HFFc6 (cell line): ENCODE measurements at regions not wholly inside any gene's neighbourhood (a gene's known extent, or its start where the extent isn't known, plus 50 kb on each side); places are given as distances from the start of the nearest gene placed in this dataset.

Source experiments
- DNase-seq: peaks from one replicate; pipeline ENCODE4 v3.0.0-alpha.2; 2018
- H3K27ac Mint-ChIP-seq: 2 replicates; pipeline ENCODE4 v1.8.0; 2020; ENCODE audit warnings: mild to moderate bottlenecking, mixed read lengths
- H3K27me3 Mint-ChIP-seq: 2 replicates; pipeline ENCODE4 v1.8.0; 2021; ENCODE audit warnings: mild to moderate bottlenecking, moderate library complexity, mixed read lengths; ENCODE audit not compliant: insufficient read depth
- H3K36me3 Mint-ChIP-seq: 2 replicates; pipeline ENCODE4 v1.8.0; 2021; ENCODE audit warnings: low read depth, mixed read lengths
- H3K4me1 Mint-ChIP-seq: 2 replicates; pipeline ENCODE4 v1.8.0; 2020; ENCODE audit warnings: low read depth, mixed read lengths
- H3K4me3 Mint-ChIP-seq: 2 replicates; pipeline ENCODE4 v1.8.0; 2020; ENCODE audit warnings: mild to moderate bottlenecking, moderate library complexity, mixed read lengths
- H3K9me3 Mint-ChIP-seq: 2 replicates; pipeline ENCODE4 v1.8.0; 2020; ENCODE audit warnings: mild to moderate bottlenecking, mixed read lengths
- CTCF ChIP-seq: fragments of 200-600 bp; sonication (generic); IDR thresholded peaks from 2 replicates; pipeline ENCODE4 v1.5.0; 2021; ENCODE audit warnings: antibody characterized with exemption, mild to moderate bottlenecking

DNA sequence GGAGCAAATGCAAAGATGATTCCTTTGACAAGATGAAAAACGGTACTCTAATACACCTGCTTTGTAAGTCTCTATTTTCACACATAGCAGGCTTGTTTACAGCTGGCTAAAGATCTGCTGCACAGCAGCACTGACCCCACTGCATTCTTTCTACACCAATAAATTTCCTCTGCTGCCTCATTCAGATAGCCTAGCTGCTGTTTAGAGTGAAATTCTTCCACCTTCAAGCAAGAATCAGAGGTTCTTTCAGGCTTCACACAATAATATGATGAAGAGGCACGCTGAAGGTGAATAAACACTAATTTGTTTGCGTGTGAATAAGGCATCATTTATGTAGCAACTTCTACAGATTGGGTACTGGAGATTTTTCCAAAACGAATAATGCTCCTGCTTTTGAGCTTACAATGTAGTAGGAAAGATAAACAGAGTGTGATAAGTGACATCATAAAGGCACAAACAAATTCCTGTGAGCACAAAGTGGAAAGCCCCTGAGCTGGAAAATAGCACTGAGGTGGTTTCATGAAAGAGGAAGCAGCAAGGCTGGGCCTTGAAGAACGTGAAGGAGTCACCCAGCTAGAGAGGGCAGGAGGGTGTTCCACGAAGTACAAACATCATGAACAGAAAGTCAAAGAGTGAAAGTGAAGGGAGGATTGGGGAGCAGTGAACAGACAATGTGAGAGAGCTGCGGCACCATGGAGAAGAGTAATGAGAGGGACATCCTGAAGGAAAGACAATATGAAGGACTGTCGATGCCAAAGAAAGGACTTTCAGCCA, 543.4 kb downstream of the CD83 start:
- peaks cover 38% of the 10 kb centered on the region for H3K4me1 Mint-ChIP-seq
- no peak overlapping the region for H3K4me3 Mint-ChIP-seq
- H3K9me3 Mint-ChIP-seq, result no peaks in the 10 kb centered on the region
- H3K27ac Mint-ChIP-seq, result no peak overlapping the region
- DNase-seq, result no peak
- TF ChIP-seq CTCF, result no peak
- peaks cover 3% of the 10 kb centered on the region for H3K27me3 Mint-ChIP-seq
- no peaks in the 10 kb centered on the region for H3K36me3 Mint-ChIP-seq

GRCh38 chr6:14661691-14662090, 544.1 kb downstream of the CD83 start:
- TF ChIP-seq CTCF, result no peak
- Mint-ChIP-seq H3K36me3 (no peaks in the 10 kb centered on the region), H3K9me3 (no peaks in the 10 kb centered on the region), H3K4me1 (peaks cover 45% of the 10 kb centered on the region), H3K27me3 (peaks cover 3% of the 10 kb centered on the region), H3K4me3 (no peak overlapping the region), H3K27ac (no peak overlapping the region)
- DNase-seq, result no peak

GRCh38 chr6:14664112-14664601, 546.6 kb downstream of the CD83 start:
- Mint-ChIP-seq H3K4me1 (peaks cover 39% of the 10 kb centered on the region), H3K27me3 (0 out of 2 replicates have a peak, but pooled peaks cover 2% of the 10 kb centered on the region), H3K36me3 (no peaks in the 10 kb centered on the region), H3K27ac (peak overlapping the region; percentile 81), H3K9me3 (no peaks in the 10 kb centered on the region), H3K4me3 (peak overlapping the region; percentile 20; the same call in 1 of the 2 replicates)
- no peak for DNase-seq
- TF ChIP-seq CTCF, result no peak

DNA sequence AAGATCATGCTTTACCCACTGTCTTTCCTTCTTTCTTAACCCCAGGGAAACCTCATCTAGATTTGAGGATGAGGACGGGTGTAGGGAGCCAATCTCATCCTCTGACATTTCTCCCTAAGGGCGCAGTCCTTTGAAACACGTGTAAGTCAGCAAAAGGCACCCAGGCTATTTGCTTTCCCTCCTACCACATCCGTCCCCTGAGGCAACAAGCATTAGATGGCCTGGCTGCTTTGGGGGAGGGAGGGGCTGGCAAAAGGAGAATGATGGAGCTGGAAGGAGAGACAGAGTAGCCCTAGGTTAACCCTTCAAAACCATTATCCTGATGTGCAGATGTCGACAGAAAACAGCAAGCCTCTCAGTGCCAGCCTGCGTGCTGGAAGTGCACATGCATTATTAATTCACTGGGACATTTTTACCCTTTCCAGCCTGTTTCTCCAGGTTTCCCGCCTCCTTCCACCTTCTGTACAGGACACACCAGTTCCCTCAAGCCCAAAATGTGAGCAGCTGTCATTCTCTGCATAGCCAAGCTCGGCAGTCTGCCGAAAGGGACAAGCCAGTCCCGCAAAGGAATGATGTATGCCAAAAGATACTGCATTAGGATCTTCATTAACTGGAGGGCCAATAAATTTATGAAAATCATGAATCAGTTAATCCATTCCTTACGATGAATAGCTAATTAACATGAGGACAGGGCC, 547.2 kb downstream of the CD83 start:
- Mint-ChIP-seq H3K27ac (peak overlapping the region; percentile 81), H3K36me3 (no peaks in the 10 kb centered on the region), H3K27me3 (0 out of 2 replicates have a peak, but pooled peaks cover 2% of the 10 kb centered on the region), H3K4me3 (peak overlapping the region; percentile 20; the same call in 1 of the 2 replicates), H3K4me1 (peaks cover 36% of the 10 kb centered on the region), H3K9me3 (no peaks in the 10 kb centered on the region)
- peak; percentile 61 for DNase-seq
- TF ChIP-seq CTCF, result no peak

DNA sequence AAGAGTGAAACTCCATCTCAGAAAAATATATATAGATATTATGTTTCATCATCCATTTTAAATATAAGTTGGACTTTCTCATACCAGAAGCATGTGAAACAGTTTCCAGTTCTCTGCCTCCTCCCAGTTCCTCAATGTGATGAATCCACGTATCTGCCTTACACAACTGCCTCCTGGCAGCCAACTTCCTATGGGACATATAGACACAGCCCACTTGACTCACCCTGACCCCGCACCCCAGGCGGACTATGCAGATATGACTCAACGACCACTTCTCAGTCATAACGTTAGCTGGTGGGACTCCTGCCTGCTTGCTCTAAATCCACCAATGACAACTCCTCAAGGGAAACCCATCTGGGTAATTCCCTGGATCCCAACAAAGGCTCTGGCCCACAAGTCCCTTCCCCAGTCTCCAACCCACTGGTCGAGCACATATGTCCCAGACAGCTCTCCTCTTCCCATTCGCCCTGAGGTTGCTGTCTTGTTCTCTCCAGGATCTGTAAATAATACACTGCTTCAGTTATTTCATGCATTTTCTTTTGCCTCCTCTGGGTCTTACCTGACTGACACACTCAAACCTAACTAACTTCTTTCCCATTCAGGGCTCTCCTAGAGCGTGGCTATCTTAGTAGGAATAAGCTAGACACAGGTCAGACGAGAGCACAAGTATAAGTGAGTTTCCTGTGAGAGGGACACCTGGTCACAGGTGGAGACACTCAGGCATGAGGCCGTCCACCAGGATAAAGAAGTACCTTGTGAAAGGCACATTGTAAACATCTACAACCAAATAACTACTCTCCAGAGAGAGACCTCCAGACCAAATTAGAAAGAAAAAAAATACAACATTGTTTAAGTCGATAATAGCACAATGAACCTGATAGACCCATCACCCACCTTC, 548.5 kb downstream of the CD83 start:
- H3K9me3 Mint-ChIP-seq, result no peaks in the 10 kb centered on the region
- no peak for TF ChIP-seq CTCF
- 0 out of 2 replicates have a peak, but pooled peaks cover 2% of the 10 kb centered on the region for H3K27me3 Mint-ChIP-seq
- H3K36me3 Mint-ChIP-seq, result no peaks in the 10 kb centered on the region
- DNase-seq, result peak; percentile 92
- peak overlapping the region; percentile 11 for H3K4me3 Mint-ChIP-seq
- peaks cover 48% of the 10 kb centered on the region for H3K4me1 Mint-ChIP-seq
- H3K27ac Mint-ChIP-seq, result peak overlapping the region; percentile 81
